ENCODE measurements at regions not wholly inside any gene's neighbourhood (a gene's known extent, or its start where the extent isn't known, plus 50 kb on each side); places are given as distances from the start of the nearest gene placed in this dataset.

- no peak overlapping the region for H3K27ac ChIP-seq (ENCODE audit: extremely low read depth, low read depth, low read length)
- POLR2A ChIA-PET, result no interaction called here
- no peak overlapping the region for H3K9ac ChIP-seq (ENCODE audit: insufficient read depth in 1 of 2, low read depth in 2 of 2, low read length in 2 of 2)
- H3K27me3 ChIP-seq (ENCODE audit: control insufficient read depth in 2 of 2, insufficient read depth in 2 of 2, low read length in 2 of 2), result no peaks in the 10 kb centered on the region
- DNase-seq (ENCODE audit: extremely low read depth in 1 of 4, low spot score in 3 of 4) (no peak), ATAC-seq (no peak), FAIRE-seq (no peak)
- WGBS (ENCODE audit: insufficient coverage, low coverage, missing lambda C conversion rate), result 0% methylated on average over 1 of the region's 1 CpG
- H3K36me3 ChIP-seq (ENCODE audit: control insufficient read depth, insufficient read depth, low read length), result no peaks in the 10 kb centered on the region
- H3K79me2 ChIP-seq (ENCODE audit: control insufficient read depth, insufficient read depth, low read length), result no peaks in the 10 kb centered on the region
- CTCF ChIA-PET (ENCODE audit: low intra/inter-chr PET ratio), result no interaction called here
- H3K4me1 ChIP-seq (replicated peaks in 1 of 2; ENCODE audit: control insufficient read depth in 2 of 2, insufficient read depth in 2 of 2, low read length in 2 of 2), result no peaks in the 10 kb centered on the region
- in situ Hi-C loops (cut with MboI), result no loop called here
- H2AFZ ChIP-seq (ENCODE audit: low read depth, low read length), result no peak overlapping the region
- BruUV-seq (replicated peaks), result no TSS peak
- no peak overlapping the region for H3K4me2 ChIP-seq (ENCODE audit: insufficient read depth, low read length)
- H4K20me1 ChIP-seq (replicated peaks; ENCODE audit: control insufficient read depth, insufficient read depth, low read length), result no peaks in the 10 kb centered on the region
- intact Hi-C loops (cut with micrococcal nuclease), result no loop called here
- H3K4me3 ChIP-seq, result no peak overlapping the region
- H3K9me1 ChIP-seq (ENCODE audit: control insufficient read depth, insufficient read depth, low read length), result no peaks in the 10 kb centered on the region
- H3K9me3 ChIP-seq (replicated peaks; ENCODE audit: control insufficient read depth, insufficient read depth, low read depth, low read length), result no peaks in the 10 kb centered on the region
- TF ChIP-seq MLLT1 (IDR thresholded peaks at IDR 0.05), result no peak
- no peak for TF ChIP-seq MXD1 (CRISPR knock-in tag; IDR thresholded peaks at IDR 0.05; ENCODE audit: borderline replicate concordance, poor library complexity, severe bottlenecking)
- TF ChIP-seq UBTF (IDR thresholded peaks at IDR 0.05; ENCODE audit: borderline replicate concordance in 1 of 2, low read depth in 2 of 2, low read length in 2 of 2), result no peak
- TF ChIP-seq TCF15 (CRISPR knock-in tag; IDR thresholded peaks at IDR 0.05), result no peak
- no peak for TF ChIP-seq PREB (CRISPR knock-in tag; IDR thresholded peaks at IDR 0.05)
- TF ChIP-seq REST (IDR thresholded peaks at IDR 0.05; ENCODE audit: borderline replicate concordance), result no peak
- no peak for TF ChIP-seq REST (CRISPR knock-in tag; IDR thresholded peaks at IDR 0.05; ENCODE audit: low read depth)
Measured at GRCh38 chr5:145350513-145350912, 484.6 kb downstream of the PRELID2 start.

All from K562 (cell line).